ENCODE measurements at regions not wholly inside any gene's neighbourhood (a gene's known extent, or its start where the extent isn't known, plus 50 kb on each side); places are given as distances from the start of the nearest gene placed in this dataset.
"Not testable (repeated sequence)": the region's sequence is repeated elsewhere in the genome, so short reads cannot be mapped to it uniquely, and the experiment has no call there.

DNA sequence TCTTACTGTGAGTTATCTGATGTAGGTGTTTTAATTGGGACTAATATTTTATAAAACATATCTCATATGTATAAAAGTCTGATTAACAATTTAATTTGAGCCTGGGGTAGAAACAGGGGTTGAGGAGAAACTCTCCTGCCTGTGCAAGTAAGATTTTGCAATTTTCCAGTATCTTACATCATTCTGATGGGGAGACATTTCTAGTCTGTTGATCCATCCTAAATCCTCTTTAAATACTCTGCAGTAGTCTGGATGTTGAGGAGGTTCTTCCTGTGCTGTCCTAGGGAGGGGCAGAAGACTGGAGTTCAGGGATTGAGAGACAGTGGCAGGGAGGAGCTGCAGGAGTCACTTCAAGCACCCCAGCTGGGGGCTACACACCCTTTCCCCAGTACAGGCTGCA lies 287.8 kb downstream of the ADGRD1 start:
- intact Hi-C loops (cut with micrococcal nuclease) = no loop called here
- no peak for DNase-seq (ENCODE audit: low spot score)
- H3K9me3 Mint-ChIP-seq = peaks cover 4% of the 10 kb centered on the region
- H3K4me3 Mint-ChIP-seq = no peak overlapping the region
- H3K36me3 Mint-ChIP-seq (ENCODE audit: low read depth) = no peaks in the 10 kb centered on the region
- H3K4me1 Mint-ChIP-seq (ENCODE audit: low read depth) = peaks cover 9% of the 10 kb centered on the region
- H3K27me3 Mint-ChIP-seq (ENCODE audit: insufficient read depth) = no peaks in the 10 kb centered on the region
- no peak overlapping the region for H3K27ac Mint-ChIP-seq

DNA sequence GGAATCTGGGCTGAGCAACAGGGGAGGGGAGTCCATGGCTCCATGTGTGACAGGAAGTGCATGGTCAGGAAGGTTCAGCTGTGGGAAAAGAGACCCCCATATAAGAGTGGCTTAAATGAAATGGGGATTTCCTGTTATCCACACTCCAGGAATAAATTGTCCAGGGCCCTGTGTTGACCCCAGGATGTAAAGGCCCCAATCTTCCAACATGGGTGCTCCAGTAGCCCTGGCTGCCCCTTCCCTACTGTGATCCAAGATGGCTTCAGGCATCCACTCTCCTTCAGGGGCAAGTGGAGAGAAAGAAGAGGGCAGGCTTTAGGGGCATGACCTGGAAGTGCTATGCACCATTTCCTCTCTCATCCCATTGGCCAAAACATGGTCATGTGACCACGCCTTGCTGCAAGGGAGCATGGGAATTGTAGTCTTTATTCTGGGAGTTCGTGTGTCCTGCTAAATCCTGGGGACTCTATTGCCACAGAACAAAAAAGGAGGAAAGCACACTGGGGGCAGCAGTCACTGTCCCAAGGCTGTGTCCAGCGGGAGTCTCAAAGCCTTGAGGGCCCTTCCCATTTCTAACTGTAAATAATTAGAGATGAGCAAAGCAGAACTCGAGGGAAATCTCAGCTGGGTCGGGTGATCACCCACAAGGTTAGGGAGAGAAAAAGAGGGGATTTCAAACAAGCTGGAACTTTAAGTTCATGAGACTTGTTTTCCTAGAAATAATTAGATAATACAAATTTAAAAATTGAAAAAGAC lies 289.2 kb downstream of the ADGRD1 start:
- no peak for DNase-seq (ENCODE audit: low spot score)
- Mint-ChIP-seq H3K4me1 (ENCODE audit: low read depth) (peaks cover 9% of the 10 kb centered on the region), H3K4me3 (no peak overlapping the region), H3K9me3 (peaks cover 4% of the 10 kb centered on the region), H3K27me3 (ENCODE audit: insufficient read depth) (no peaks in the 10 kb centered on the region), H3K36me3 (ENCODE audit: low read depth) (no peaks in the 10 kb centered on the region), H3K27ac (no peak overlapping the region)
- intact Hi-C loops (cut with micrococcal nuclease) = no loop called here

DNA sequence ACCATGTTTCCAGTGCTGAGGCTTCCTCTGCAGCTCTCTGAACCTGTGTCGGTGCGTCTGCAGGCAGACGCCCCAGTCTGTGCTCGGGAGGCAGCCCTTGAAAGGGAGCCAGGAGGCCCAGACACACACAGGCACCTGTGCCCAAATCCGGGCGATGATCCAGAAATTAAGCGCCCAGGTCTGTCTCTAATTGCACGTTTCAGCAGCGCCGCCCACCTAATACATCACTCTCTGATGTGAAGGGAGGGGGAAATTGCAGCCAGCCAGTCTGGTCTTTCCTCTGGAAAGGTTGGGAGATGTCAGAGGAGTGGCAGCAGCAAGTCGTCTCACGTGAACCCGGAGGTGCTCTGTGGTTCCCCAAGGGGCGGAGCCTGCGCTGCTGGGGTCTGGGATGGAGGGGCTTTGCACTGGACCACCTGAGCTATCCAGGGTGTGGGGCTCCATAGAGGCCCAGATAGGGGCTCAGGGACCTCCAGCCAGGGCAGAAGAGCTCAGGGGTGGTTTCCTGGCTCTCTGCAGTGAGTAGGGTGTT lies 290.5 kb downstream of the ADGRD1 start:
- H3K4me1 Mint-ChIP-seq (ENCODE audit: low read depth); H3K27ac Mint-ChIP-seq; H3K9me3 Mint-ChIP-seq; DNase-seq (ENCODE audit: low spot score); H3K27me3 Mint-ChIP-seq (ENCODE audit: insufficient read depth); intact Hi-C loops (cut with micrococcal nuclease); H3K36me3 Mint-ChIP-seq (ENCODE audit: low read depth); H3K4me3 Mint-ChIP-seq: not testable (repeated sequence)

DNA sequence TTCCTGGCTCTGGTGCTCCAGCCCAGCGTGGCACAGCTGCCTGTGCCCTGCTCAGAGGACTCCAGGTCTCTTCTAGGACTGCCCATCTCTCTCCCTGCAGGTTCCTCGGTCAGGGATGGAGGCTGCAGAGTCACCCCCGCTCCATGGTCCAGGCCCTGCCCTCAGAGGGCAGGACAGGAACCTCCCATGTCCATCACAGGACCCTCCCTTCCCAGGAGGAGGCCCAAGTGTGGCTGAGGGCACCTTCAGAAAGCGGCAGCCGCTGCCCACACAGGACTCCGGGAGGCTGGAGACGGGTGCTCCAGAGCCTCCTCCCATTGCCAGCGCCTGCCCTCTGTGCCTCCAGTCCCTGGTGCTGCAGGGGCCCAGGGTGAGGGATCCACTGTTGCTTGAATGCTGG lies 291.5 kb downstream of the ADGRD1 start:
- H3K36me3 Mint-ChIP-seq (ENCODE audit: low read depth); intact Hi-C loops (cut with micrococcal nuclease); H3K27ac Mint-ChIP-seq; H3K9me3 Mint-ChIP-seq; H3K4me3 Mint-ChIP-seq; DNase-seq (ENCODE audit: low spot score); H3K27me3 Mint-ChIP-seq (ENCODE audit: insufficient read depth); H3K4me1 Mint-ChIP-seq (ENCODE audit: low read depth): not testable (repeated sequence)

DNA sequence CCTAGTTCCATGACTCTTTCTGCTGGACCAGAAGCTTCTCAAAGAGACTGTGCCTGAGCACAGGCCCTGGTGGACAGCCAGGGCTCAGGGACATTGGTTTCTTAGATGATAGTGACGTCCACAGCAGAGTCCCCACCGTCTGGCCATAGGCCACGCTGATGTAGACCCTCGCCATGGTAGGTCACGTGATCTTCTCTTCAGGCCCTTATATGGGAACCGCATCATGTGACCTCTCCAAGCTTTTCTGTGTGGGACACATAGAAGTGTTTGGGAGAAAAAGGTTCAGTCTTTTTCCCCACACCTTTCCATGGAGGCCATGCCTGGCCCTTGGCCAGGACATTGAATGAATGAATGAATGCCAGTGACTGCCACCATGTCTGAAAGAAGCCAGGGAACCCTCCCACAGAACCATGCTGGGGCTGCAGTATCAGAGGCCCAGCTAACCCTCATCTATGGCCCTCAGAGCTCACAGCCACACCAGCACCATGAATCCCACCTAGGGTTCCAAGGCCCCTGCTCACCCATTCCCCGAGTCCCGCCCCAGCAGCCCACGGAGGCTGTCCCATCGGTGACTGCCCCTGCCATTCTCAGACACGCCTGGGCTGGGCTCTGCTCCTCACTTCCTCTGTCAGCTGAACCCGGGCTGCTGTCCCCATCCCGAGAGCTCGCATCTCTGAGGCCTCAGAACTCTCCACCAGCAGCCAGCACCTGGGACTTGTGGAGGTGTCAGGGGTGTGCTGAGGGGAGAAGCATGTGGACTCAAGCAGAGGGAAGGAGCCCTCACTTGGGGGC lies 292.1 kb downstream of the ADGRD1 start:
- intact Hi-C loops (cut with micrococcal nuclease) = no loop called here
- H3K27ac Mint-ChIP-seq = no peak overlapping the region
- peaks cover 4% of the 10 kb centered on the region for H3K9me3 Mint-ChIP-seq
- H3K4me3 Mint-ChIP-seq = no peak overlapping the region
- DNase-seq (ENCODE audit: low spot score) = no peak
- no peaks in the 10 kb centered on the region for H3K36me3 Mint-ChIP-seq (ENCODE audit: low read depth)
- no peaks in the 10 kb centered on the region for H3K27me3 Mint-ChIP-seq (ENCODE audit: insufficient read depth)
- H3K4me1 Mint-ChIP-seq (ENCODE audit: low read depth) = no peaks in the 10 kb centered on the region

DNA sequence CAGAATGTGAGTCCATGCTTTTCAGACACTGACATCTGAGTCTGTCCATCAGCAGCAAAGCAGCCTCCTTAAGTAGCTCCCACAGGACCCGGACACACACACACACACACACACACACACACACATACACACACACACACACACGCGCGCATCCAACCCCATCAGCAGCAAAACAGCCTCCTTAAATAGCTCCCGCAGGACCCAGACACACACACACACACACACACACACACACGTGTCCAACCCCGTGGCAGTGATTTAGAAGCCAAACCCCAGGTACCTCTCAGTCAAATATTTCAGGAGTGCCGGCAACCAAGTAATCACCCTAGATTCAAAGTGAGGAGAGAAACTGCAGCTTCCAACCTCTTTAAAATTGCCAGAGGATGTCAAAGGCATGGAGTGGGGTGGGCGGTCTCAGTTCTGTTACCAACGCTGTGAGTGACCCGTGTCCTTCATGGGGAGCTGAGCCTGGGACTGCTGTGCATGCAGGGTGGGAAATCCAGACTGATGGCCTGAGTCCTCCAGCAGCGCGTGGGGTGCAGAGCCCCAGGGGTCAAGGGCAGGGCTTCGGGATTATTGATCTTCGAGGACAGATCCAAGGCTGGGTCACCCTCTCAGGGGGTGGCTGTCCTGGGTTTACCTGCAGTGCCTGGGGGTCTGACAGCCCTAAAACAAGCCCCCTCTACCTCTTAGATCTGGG lies 293.5 kb downstream of the ADGRD1 start:
- H3K36me3 Mint-ChIP-seq (ENCODE audit: low read depth); H3K9me3 Mint-ChIP-seq; H3K4me3 Mint-ChIP-seq; intact Hi-C loops (cut with micrococcal nuclease); H3K27ac Mint-ChIP-seq; DNase-seq (ENCODE audit: low spot score); H3K4me1 Mint-ChIP-seq (ENCODE audit: low read depth); H3K27me3 Mint-ChIP-seq (ENCODE audit: insufficient read depth): not testable (repeated sequence)

DNA sequence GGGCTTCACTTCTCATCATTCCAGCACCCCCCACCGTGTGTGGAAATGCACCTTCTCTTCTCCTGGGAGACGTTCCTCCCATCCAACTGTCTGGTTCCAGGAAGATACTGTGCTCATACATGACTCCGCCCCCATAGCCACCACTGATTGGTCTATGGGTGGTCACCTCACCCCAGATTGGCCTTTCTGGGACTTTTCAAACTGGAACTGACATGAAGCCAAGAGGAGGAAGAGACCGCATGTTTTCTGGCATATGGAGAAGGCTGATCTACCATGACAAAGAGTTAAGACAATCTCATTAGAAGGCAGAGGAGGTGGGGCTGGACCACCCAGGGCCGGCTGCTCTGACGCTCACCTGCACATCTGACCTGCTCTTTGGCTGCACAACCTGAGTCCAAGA lies 294.2 kb downstream of the ADGRD1 start:
- H3K4me1 Mint-ChIP-seq (ENCODE audit: low read depth); H3K36me3 Mint-ChIP-seq (ENCODE audit: low read depth); intact Hi-C loops (cut with micrococcal nuclease); DNase-seq (ENCODE audit: low spot score); H3K27me3 Mint-ChIP-seq (ENCODE audit: insufficient read depth); H3K27ac Mint-ChIP-seq; H3K9me3 Mint-ChIP-seq; H3K4me3 Mint-ChIP-seq: not testable (repeated sequence)

DNA sequence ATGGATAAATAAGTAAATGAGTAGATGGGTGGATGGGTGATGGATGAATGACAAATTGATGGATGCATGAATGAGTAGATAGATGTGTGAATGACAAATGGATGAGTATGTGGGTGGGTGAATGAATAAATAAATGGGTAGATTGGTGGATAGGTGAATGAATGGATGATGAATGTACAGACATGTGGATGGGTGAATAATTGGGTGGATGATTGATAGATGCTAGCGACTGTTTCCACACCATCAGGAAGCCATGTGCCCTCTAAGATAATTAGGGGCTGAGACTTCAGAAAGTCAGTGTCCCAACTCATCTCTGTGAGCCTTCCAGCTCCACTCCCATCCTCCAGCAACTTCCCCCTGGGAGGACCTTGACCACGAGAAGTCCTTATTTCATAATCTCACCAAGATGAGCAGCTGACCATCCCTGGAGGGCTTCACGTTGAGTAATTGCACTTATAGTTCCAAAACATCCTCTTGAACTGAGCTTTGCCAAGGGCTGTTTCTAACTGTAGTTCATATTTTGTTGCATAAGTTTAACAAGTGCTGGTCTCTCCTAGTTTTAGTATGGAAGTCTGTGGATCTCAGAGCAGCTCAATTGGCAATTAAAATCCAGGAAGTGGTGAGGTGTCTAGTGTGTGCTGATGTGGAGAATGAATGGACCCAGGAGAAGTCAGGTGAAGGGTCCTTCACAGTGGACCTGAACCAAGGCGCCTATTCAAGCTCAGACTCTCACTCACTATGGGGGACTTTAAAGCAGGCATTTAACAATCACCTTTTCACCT lies 295.7 kb downstream of the ADGRD1 start:
- Mint-ChIP-seq H3K27me3 (ENCODE audit: insufficient read depth) (no peaks in the 10 kb centered on the region), H3K9me3 (no peaks in the 10 kb centered on the region)
- intact Hi-C loops (cut with micrococcal nuclease) = no loop called here

DNA sequence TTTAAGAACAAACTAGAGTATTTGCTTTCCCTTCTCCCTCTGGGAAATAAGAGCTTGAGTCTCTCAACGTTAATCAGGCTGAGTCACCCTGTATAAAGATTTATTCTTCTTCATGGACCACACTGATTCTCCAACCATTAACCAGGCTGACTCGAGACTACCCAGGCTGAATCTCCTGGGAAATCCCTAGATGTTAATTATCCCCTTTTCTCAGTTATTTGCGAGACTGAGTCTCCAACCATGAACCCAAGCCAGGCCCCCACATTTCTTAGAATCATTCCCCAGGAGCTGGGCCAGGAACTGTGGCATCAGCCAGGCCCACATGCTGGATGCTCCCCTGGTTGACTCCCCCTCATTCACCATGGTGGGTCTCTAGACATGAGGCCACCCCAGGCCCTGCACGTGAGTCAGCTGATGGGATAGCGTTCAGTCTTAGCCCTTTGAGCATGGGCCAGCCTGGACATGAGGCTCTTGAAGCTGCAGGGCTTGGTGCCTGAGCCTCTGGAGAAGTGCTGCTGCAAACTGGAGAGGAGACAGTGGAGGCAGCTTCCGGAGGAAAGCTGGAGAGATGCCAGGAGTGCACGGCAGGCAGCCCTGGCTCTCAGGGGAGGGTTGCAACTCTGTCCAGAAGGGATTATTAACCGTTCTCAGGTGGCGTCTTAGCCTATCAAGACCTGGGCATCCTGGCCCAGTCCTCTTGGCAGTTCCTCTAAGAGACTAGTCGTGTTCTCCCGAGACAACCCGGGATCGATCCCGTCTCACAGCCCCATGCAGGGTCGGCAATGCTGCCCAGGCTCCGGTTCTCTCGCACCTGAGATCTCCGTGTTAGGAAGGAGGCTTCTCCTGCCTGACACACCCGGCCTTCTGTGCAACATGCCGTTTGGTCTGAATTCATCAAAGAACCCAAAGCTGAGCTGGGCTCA lies 296.6 kb downstream of the ADGRD1 start:
- intact Hi-C loops (cut with micrococcal nuclease) = no loop called here
- H3K4me3 Mint-ChIP-seq = no peak overlapping the region
- no peaks in the 10 kb centered on the region for H3K36me3 Mint-ChIP-seq (ENCODE audit: low read depth)
- H3K27me3 Mint-ChIP-seq (ENCODE audit: insufficient read depth) = no peaks in the 10 kb centered on the region
- H3K27ac Mint-ChIP-seq = no peak overlapping the region
- no peaks in the 10 kb centered on the region for H3K9me3 Mint-ChIP-seq
- H3K4me1 Mint-ChIP-seq (ENCODE audit: low read depth) = no peaks in the 10 kb centered on the region
- no peak for DNase-seq (ENCODE audit: low spot score)

More for the DNA sequence above, 295.7 kb downstream of the ADGRD1 start:
- H3K27ac Mint-ChIP-seq = no peak overlapping the region
- H3K4me1 Mint-ChIP-seq (ENCODE audit: low read depth) = no peaks in the 10 kb centered on the region
- no peak for DNase-seq (ENCODE audit: low spot score)
- H3K36me3 Mint-ChIP-seq (ENCODE audit: low read depth) = no peaks in the 10 kb centered on the region
- no peak overlapping the region for H3K4me3 Mint-ChIP-seq

DNA sequence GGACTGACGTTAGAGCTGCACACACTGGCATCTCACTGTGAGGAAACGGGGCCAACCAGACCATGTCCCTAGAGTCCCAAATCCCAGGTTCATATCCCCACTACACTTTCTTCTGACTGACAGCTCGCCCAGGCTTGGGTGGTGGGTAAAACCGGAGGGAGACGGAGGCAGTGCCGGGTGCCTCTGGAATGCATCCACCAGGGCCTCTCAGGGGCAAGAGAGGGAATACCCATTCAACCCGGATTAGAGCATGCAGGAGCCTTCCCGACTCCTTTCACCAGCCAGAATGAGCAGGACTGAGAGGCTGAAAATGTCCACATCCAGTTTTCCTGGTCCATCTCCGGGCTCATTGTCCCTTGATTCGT lies 297.2 kb downstream of the ADGRD1 start:
- Mint-ChIP-seq H3K4me1 (ENCODE audit: low read depth) (no peaks in the 10 kb centered on the region), H3K9me3 (no peaks in the 10 kb centered on the region), H3K27me3 (ENCODE audit: insufficient read depth) (no peaks in the 10 kb centered on the region), H3K27ac (no peak overlapping the region), H3K36me3 (ENCODE audit: low read depth) (no peaks in the 10 kb centered on the region), H3K4me3 (no peak overlapping the region)
- no peak for DNase-seq (ENCODE audit: low spot score)
- intact Hi-C loops (cut with micrococcal nuclease) = no loop called here

DNA sequence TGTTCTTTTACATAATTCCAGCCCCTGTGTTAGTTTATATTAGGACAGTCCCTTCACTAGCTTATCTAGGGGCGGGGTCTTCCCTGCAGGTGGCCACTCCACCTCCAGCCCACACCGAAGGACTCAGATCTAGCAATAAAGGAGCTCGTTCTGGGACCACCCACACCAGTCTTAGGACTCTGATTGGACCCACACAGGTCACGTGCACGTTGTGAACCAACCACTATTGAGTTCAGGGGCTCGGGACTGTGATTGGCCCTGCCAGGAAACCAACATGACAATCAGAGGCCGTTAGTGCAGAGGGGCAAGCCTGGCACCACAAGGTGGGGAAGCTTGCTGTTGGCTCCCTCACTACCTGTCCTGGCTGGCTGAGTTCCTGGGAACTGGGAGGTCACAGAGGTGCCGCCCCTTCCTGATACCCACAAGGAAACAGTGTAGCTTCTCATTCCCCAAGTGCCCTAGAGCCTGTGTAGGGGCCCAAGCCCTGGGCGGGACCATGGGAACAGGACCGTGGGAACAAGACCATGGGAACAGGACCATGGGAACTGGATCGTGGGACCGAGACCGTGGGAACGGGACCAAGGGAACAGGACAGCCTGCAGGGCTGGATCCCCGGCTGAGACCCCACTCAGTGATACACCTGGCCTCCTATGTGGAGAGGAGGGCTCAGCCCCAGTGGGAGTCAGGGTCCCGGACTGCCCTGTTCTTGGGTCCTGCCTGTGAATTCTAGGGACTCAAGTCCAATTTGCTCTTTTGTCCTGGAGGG lies 297.8 kb downstream of the ADGRD1 start:
- H3K4me1 Mint-ChIP-seq (ENCODE audit: low read depth) = no peaks in the 10 kb centered on the region
- DNase-seq (ENCODE audit: low spot score) = no peak
- H3K36me3 Mint-ChIP-seq (ENCODE audit: low read depth) = no peaks in the 10 kb centered on the region
- H3K4me3 Mint-ChIP-seq = no peak overlapping the region
- no peaks in the 10 kb centered on the region for H3K27me3 Mint-ChIP-seq (ENCODE audit: insufficient read depth)
- H3K27ac Mint-ChIP-seq = no peak overlapping the region
- intact Hi-C loops (cut with micrococcal nuclease) = no loop called here
- H3K9me3 Mint-ChIP-seq = no peaks in the 10 kb centered on the region

Measured in activated T-helper 1 cell treated with anti-CD3 and anti-CD28 coated beads, Interleukin-12 subunit alpha, Interleukin-12 subunit beta, Interleukin-2, Interleukin-4 antibody, amounts not matched to agents 30 ng/mL and 10 ng/mL and 1 ng/mL, durations not matched to agents 14 hours and 24 hours and 36 hours (primary cell).